ENCODE measurements at regions not wholly inside any gene's neighbourhood (a gene's known extent, or its start where the extent isn't known, plus 50 kb on each side); places are given as distances from the start of the nearest gene placed in this dataset.

GRCh38 chr2:122055521-122055931 is 300.1 kb downstream of the TSN start:
- ChIA-PET POLR2A (no interaction called here), CTCF (ENCODE audit: low intra/inter-chr PET ratio) (no interaction called here)
- ATAC-seq, result no peak
- H3K79me2 ChIP-seq (ENCODE audit: control insufficient read depth, insufficient read depth, low read length), result no peaks in the 10 kb centered on the region
- BruUV-seq (replicated peaks), result no TSS peak
- no peaks in the 10 kb centered on the region for H4K20me1 ChIP-seq (replicated peaks; ENCODE audit: control insufficient read depth, insufficient read depth, low read length)
- no peak overlapping the region for H3K4me3 ChIP-seq
- intact Hi-C loops (cut with micrococcal nuclease), result no loop called here
- no peak for DNase-seq (ENCODE audit: extremely low read depth in 1 of 4, low spot score in 3 of 4)
- peaks cover 0 to 6% of the 10 kb centered on the region in 2 experiments; a peak in 1 of 5 replicates for H3K27me3 ChIP-seq (ENCODE audit: control insufficient read depth in 2 of 2, insufficient read depth in 2 of 2, low read length in 2 of 2)
- H3K9me3 ChIP-seq (replicated peaks; ENCODE audit: control insufficient read depth, insufficient read depth, low read depth, low read length), result no peaks in the 10 kb centered on the region
- in situ Hi-C loops (cut with MboI), result no loop called here
- no peaks in the 10 kb centered on the region; a peak in 1 of 5 replicates for H3K4me1 ChIP-seq (replicated peaks in 1 of 2; ENCODE audit: control insufficient read depth in 2 of 2, insufficient read depth in 2 of 2, low read length in 2 of 2)
- H3K4me2 ChIP-seq (ENCODE audit: insufficient read depth, low read length), result no peak overlapping the region
- WGBS (ENCODE audit: insufficient coverage, low coverage, missing lambda C conversion rate), result 0% methylated on average over 4 of the region's 4 CpGs
- H3K27ac ChIP-seq (ENCODE audit: extremely low read depth, low read depth, low read length), result no peak overlapping the region
- no peaks in the 10 kb centered on the region for H3K36me3 ChIP-seq (ENCODE audit: control insufficient read depth, insufficient read depth, low read length)
- TF ChIP-seq NFXL1 (CRISPR knock-in tag; IDR thresholded peaks at IDR 0.05), result no peak
- TF ChIP-seq CHD7 (IDR thresholded peaks at IDR 0.05; ENCODE audit: low read depth, low read length), result no peak
- no peak for TF ChIP-seq HDAC2 (IDR thresholded peaks at IDR 0.05)
- no peak for TF ChIP-seq TAF15 (IDR thresholded peaks at IDR 0.05; ENCODE audit: low read depth, low read length)
- no peak for TF ChIP-seq ARID1B (IDR thresholded peaks at IDR 0.05)
- TF ChIP-seq RFX1 (IDR thresholded peaks at IDR 0.05), result no peak
- no peak for TF ChIP-seq GATA2 (CRISPR knock-in tag; IDR thresholded peaks at IDR 0.05)
- TF ChIP-seq, protein P1, sequence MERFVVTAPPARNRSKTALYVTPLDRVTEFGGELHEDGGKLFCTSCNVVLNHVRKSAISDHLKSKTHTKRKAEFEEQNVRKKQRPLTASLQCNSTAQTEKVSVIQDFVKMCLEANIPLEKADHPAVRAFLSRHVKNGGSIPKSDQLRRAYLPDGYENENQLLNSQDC (CRISPR knock-in tag; IDR thresholded peaks at IDR 0.05), result no peak
- H2AFZ ChIP-seq (ENCODE audit: low read depth, low read length), result no peak overlapping the region
- no peaks in the 10 kb centered on the region for H3K9me1 ChIP-seq (ENCODE audit: control insufficient read depth, insufficient read depth, low read length)
- no peak for FAIRE-seq
- no peak overlapping the region for H3K9ac ChIP-seq (ENCODE audit: insufficient read depth in 1 of 2, low read depth in 2 of 2, low read length in 2 of 2)
